B cell (primary cell): ENCODE measurements at regions not wholly inside any gene's neighbourhood (a gene's known extent, or its start where the extent isn't known, plus 50 kb on each side); places are given as distances from the start of the nearest gene placed in this dataset.

Experiments
- ATAC-seq: fragments of 200-7000 bp; cut with Tn5 transposase; one replicate; pipeline ENCODE4 v1.10.0; 2021; ENCODE audit warnings: low read depth, mild to moderate bottlenecking, moderate number of reproducible peaks, moderate library complexity
- CTCF ChIA-PET: fragments of 350-600 bp; sonication (Branson Sonifier 250); formaldehyde crosslinking; loops from one replicate; lab custom pipeline; 2021; ENCODE audit warnings: antibody characterized with exemption, inconsistent platforms; lab: Charles Lee
- POLR2A ChIA-PET: fragments of 350-600 bp; sonication (Branson Sonifier 250); formaldehyde crosslinking; loops from one replicate; lab custom pipeline; 2021; ENCODE audit warnings: antibody characterized with exemption; lab: Charles Lee
- DNase-seq: peaks from one replicate; pipeline ENCODE4 v3.0.0; 2013
- H2AFZ ChIP-seq: 2 replicates; pipeline ENCODE4 v1.6.1; 2012; ENCODE audit warnings: mild to moderate bottlenecking, low read depth, low read length; ENCODE audit not compliant: insufficient read depth, poor library complexity, severe bottlenecking
- H3K27ac ChIP-seq, 2 donors: 1 replicate in 1 of 2; 2 replicates in 1 of 2; pipeline ENCODE4 v1.5.1; 2012 to 2013; ENCODE audit warnings: low read length in 2 of 2, mild to moderate bottlenecking in 2 of 2, moderate library complexity in 1 of 2
- H3K27me3 ChIP-seq, 4 experiments: fragments of 200-600 bp in 1 of 4; sonication (generic) in 1 of 4; replicated peaks in 1 of 4; 1 replicate in 2 of 4; 2 replicates in 2 of 4; pipeline versions ENCODE4 v1.6.1 to v1.7.0; 2013 to 2016; ENCODE audit warnings: low read length in 3 of 4, mild to moderate bottlenecking in 2 of 4, mixed read lengths in 1 of 4, moderate library complexity in 1 of 4; ENCODE audit not compliant: insufficient read depth in 4 of 4, control insufficient read depth in 3 of 4; ENCODE audit errors: control extremely low read depth in 1 of 4
- H3K36me3 ChIP-seq, 2 experiments: replicated peaks in 1 of 2; 1 replicate in 1 of 2; 2 replicates in 1 of 2; pipeline versions ENCODE4 v1.6.1 to v1.7.1; 2013; ENCODE audit warnings: low read length in 1 of 2; ENCODE audit not compliant: insufficient read depth in 2 of 2, control insufficient read depth in 1 of 2; ENCODE audit errors: control extremely low read depth in 1 of 2, extremely low read depth in 1 of 2
- H3K4me1 ChIP-seq, 2 donors: fragments of 200-600 bp in 1 of 2; sonication (generic) in 1 of 2; 1 replicate in 1 of 2; 2 replicates in 1 of 2; pipeline versions ENCODE4 v1.5.1 to v1.6.1; 2013 to 2017; ENCODE audit warnings: low read length in 2 of 2; ENCODE audit not compliant: control insufficient read depth in 2 of 2, insufficient read depth in 2 of 2
- H3K4me2 ChIP-seq: replicated peaks from 2 replicates; pipeline ENCODE3; 2012; ENCODE audit warnings: mild to moderate bottlenecking, low read depth, low read length; ENCODE audit not compliant: poor library complexity, severe bottlenecking
- H3K4me3 ChIP-seq, 5 experiments: fragments of 200-600 bp in 1 of 5; sonication (generic) in 1 of 5; 1 replicate in 3 of 5; 2 replicates in 2 of 5; pipeline versions ENCODE4 v1.5.1 to v1.7.0; 2011 to 2016; ENCODE audit warnings: low read length in 4 of 5, mild to moderate bottlenecking in 4 of 5, low read depth in 2 of 5, control low read depth in 1 of 5, moderate library complexity in 1 of 5; ENCODE audit not compliant: insufficient read depth in 1 of 5; ENCODE audit errors: control extremely low read depth in 1 of 5, extremely low read depth in 1 of 5
- H3K79me2 ChIP-seq: fragments of 200-600 bp; sonication (generic); one replicate; pipeline ENCODE4 v1.6.0; 2016; ENCODE audit warnings: low read length; ENCODE audit not compliant: control insufficient read depth, insufficient read depth
- H3K9ac ChIP-seq: fragments of 200-600 bp; sonication (generic); 2 replicates; pipeline ENCODE4 v1.6.1; 2017; ENCODE audit warnings: mild to moderate bottlenecking, low read length, moderate library complexity
- H3K9me3 ChIP-seq, 3 donors: one replicate each; pipeline versions ENCODE4 v1.6.1 to v1.7.1; 2013; ENCODE audit warnings: low read length in 2 of 3; ENCODE audit not compliant: control insufficient read depth in 2 of 3, insufficient read depth in 1 of 3; ENCODE audit errors: control extremely low read depth in 1 of 3
- H4K20me1 ChIP-seq: 2 replicates; pipeline ENCODE4 v1.6.0; 2012; ENCODE audit warnings: mild to moderate bottlenecking, low read length; ENCODE audit not compliant: insufficient read depth, control insufficient read depth, poor library complexity, severe bottlenecking
- H3K27ac Mint-ChIP-seq: one replicate; pipeline ENCODE4 v1.8.0; 2021; ENCODE audit warnings: mixed read lengths
- H3K27me3 Mint-ChIP-seq: one replicate; pipeline ENCODE4 v1.8.0; 2021; ENCODE audit warnings: mixed read lengths
- H3K4me1 Mint-ChIP-seq: one replicate; pipeline ENCODE4 v1.8.0; 2021; ENCODE audit warnings: mixed read lengths
- H3K4me3 Mint-ChIP-seq: one replicate; pipeline ENCODE4 v1.8.0; 2021; ENCODE audit warnings: mixed read lengths
- H3K9me3 Mint-ChIP-seq: one replicate; pipeline ENCODE4 v1.8.0; 2022; ENCODE audit warnings: mixed read lengths; ENCODE audit not compliant: insufficient read depth
- EZH2 ChIP-seq: IDR thresholded peaks from 2 replicates; pipeline ENCODE4 v1.6.1; 2012; ENCODE audit warnings: borderline replicate concordance, low read depth, mild to moderate bottlenecking, moderate library complexity, low read length; ENCODE audit not compliant: insufficient read depth, poor library complexity, severe bottlenecking
- WGBS: methylation state at CpG from one replicate; pipeline ENCODE4 v1.1.5; 2013; ENCODE audit warnings: missing lambda C conversion rate; ENCODE audit not compliant: insufficient coverage; 5-methylcytosine and 5-hydroxymethylcytosine counted together
- intact Hi-C: fragments of 100-400 bp; cut with micrococcal nuclease; formaldehyde crosslinking; loops from one replicate; pipeline ENCODE4 v1.10.0; 2022
- TF ChIP-seq, protein P1 (sequence below): fragments of 200-600 bp; IDR thresholded peaks from one replicate; pipeline ENCODE4 v1.8.0; 2022; ENCODE audit warnings: antibody characterized with exemption, mild to moderate bottlenecking

DNA sequence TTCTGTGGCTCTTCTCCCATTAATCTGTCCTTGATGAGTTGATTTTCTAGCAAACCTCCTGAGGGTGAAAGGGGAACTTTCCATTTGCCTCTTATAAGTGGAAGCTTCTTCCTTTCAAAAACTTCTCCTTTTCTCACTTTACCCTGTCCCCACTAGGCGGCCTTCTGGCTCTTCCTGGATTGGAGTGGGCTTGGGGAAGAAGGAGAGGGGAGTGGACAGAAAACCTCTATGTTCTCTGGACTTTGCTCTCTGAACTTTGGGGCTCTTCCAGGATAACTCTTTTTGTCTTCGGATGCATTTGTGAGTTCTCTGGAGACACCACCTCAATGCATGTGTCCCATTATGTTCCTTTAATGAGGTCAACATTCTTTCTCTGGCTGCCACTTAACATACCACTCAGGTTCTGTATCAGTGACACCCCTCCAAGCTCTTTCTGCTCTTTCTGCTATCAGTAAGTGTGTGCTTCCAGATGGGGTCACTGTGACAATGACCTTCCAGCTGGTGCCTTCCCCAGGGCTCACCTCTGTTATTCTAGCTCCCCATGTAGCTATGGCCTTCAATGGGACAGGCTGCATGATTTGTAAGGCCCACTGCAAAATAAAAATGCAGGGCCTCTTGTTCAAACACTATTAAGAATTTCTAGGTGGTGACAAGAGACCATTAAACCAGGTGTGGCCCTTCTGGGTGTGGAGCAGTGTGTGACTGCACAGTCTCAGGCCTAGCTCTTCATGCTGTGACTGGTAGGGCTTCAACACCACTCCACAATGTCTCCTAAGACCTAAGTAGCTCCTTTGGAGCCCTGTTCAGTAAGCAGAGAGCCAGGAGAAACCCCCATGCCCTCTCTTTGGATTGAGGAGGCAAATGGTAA is 389.2 kb downstream of the EFNB2 start:
- Histone ChIP-seq H3K4me2 (no peak overlapping the region), H3K27ac (no peak overlapping the region), H3K9me3 (peaks cover 0 to 3% (median 0%) of the 10 kb centered on the region in 3 donors), H4K20me1 (no peaks in the 10 kb centered on the region), H3K36me3 (no peaks in the 10 kb centered on the region), H2AFZ (no peak overlapping the region), H3K9ac (no peak overlapping the region), H3K4me3 (no peak overlapping the region), H3K27me3 (no peaks in the 10 kb centered on the region), H3K79me2 (no peaks in the 10 kb centered on the region), H3K4me1 (no peaks in the 10 kb centered on the region)
- no peak overlapping the region for H3K27ac Mint-ChIP-seq
- H3K9me3 Mint-ChIP-seq = no peaks in the 10 kb centered on the region
- no peaks in the 10 kb centered on the region for H3K27me3 Mint-ChIP-seq
- H3K4me3 Mint-ChIP-seq = no peak overlapping the region
- DNase-seq (no peak), ATAC-seq (no peak)
- 100% methylated on average over 1 of the region's 2 CpGs for WGBS
- TF ChIP-seq, protein P1, sequence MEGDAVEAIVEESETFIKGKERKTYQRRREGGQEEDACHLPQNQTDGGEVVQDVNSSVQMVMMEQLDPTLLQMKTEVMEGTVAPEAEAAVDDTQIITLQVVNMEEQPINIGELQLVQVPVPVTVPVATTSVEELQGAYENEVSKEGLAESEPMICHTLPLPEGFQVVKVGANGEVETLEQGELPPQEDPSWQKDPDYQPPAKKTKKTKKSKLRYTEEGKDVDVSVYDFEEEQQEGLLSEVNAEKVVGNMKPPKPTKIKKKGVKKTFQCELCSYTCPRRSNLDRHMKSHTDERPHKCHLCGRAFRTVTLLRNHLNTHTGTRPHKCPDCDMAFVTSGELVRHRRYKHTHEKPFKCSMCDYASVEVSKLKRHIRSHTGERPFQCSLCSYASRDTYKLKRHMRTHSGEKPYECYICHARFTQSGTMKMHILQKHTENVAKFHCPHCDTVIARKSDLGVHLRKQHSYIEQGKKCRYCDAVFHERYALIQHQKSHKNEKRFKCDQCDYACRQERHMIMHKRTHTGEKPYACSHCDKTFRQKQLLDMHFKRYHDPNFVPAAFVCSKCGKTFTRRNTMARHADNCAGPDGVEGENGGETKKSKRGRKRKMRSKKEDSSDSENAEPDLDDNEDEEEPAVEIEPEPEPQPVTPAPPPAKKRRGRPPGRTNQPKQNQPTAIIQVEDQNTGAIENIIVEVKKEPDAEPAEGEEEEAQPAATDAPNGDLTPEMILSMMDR = no peak
- TF ChIP-seq EZH2 = no peak
- no peaks in the 10 kb centered on the region for H3K4me1 Mint-ChIP-seq
- ChIA-PET CTCF (no interaction called here), POLR2A (no interaction called here)
- intact Hi-C loops = no loop called here

DNA sequence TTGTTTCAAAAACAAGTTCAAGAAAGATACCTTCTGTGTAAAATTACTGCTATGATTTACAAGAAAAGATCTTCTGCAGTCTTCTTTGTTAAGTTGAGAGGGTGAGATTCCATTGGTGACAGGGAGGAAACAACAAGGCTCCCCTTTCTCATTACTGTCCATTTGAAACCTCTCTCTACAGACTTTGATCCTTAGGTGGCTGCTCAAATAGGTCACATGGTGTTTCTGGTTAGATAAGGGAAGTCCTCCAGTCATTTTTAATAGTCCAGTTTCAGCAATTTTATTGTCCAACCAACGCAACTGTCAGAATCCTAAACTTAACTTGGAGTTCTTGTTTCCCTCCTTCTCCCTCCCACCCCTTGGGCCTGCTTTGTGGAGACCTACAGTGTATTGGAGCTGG is 390.4 kb downstream of the EFNB2 start:
- H3K27me3 ChIP-seq = no peaks in the 10 kb centered on the region
- POLR2A ChIA-PET = no interaction called here
- no peak for DNase-seq
- H3K36me3 ChIP-seq = no peaks in the 10 kb centered on the region
- no peak overlapping the region for H3K27ac ChIP-seq
- no peaks in the 10 kb centered on the region for H3K4me1 Mint-ChIP-seq
- H3K4me3 ChIP-seq = no peak overlapping the region
- no peak overlapping the region for H2AFZ ChIP-seq
- H3K4me2 ChIP-seq = no peak overlapping the region
- no peak overlapping the region for H3K9ac ChIP-seq
- H3K9me3 ChIP-seq = peaks cover 0 to 3% (median 0%) of the 10 kb centered on the region in 3 donors
- H3K79me2 ChIP-seq = no peaks in the 10 kb centered on the region
- H4K20me1 ChIP-seq = no peaks in the 10 kb centered on the region
- H3K27ac Mint-ChIP-seq = no peak overlapping the region
- intact Hi-C loops = no loop called here
- no peaks in the 10 kb centered on the region for H3K9me3 Mint-ChIP-seq
- TF ChIP-seq, protein P1 = no peak
- TF ChIP-seq EZH2 = no peak
- CTCF ChIA-PET = interaction anchor here (0.5 kb wide), 1 partner anchor 9 kb away, joined by 3 read pairs; no protein-coding TSS in a partner anchor
- no peaks in the 10 kb centered on the region for H3K27me3 Mint-ChIP-seq
- no peaks in the 10 kb centered on the region for H3K4me1 ChIP-seq
- no peak for ATAC-seq
- H3K4me3 Mint-ChIP-seq = no peak overlapping the region
- WGBS = no CpG with 5 or more reads among the region's 1 CpG
